ENCODE measurements at regions not wholly inside any gene's neighbourhood (a gene's known extent, or its start where the extent isn't known, plus 50 kb on each side); places are given as distances from the start of the nearest gene placed in this dataset.

GRCh38 chr18:56255381-56255780, 383.0 kb downstream of the TXNL1 start:
- H3K9ac ChIP-seq (ENCODE audit: extremely low read depth, insufficient read length, low read length), result no peak overlapping the region
- H2BK5ac ChIP-seq (ENCODE audit: insufficient read length, low read length), result no peak overlapping the region
- 0 out of 5 replicates have a peak, but pooled peaks cover 0 to 3% of the 10 kb centered on the region in 2 experiments for H3K9me3 Mint-ChIP-seq
- no peak overlapping the region for H2BK15ac ChIP-seq (ENCODE audit: low read depth, low read length)
- H3K4ac ChIP-seq (ENCODE audit: low read depth, low read length), result no peak overlapping the region
- no peak overlapping the region for H2AFZ ChIP-seq (ENCODE audit: low read length)
- H3K4me3 Mint-ChIP-seq, result no peak overlapping the region
- H3K14ac ChIP-seq (ENCODE audit: insufficient read depth, low read length), result no peak overlapping the region
- no peak overlapping the region for H2BK20ac ChIP-seq (ENCODE audit: low read depth, low read length, poor library complexity, severe bottlenecking)
- H3K18ac ChIP-seq (ENCODE audit: insufficient read length, low read depth, low read length), result no peak overlapping the region
- no peaks in the 10 kb centered on the region for H3K23me2 ChIP-seq (ENCODE audit: insufficient read length, low read depth, low read length, poor library complexity, severe bottlenecking)
- H3K79me2 ChIP-seq (ENCODE audit: insufficient read depth, low read length), result no peaks in the 10 kb centered on the region
- no peak overlapping the region for H3K4me2 ChIP-seq (ENCODE audit: insufficient read depth, insufficient read length, low read length)
- peaks cover 4 to 6% of the 10 kb centered on the region in 2 experiments; a peak in 3 of 4 replicates for H3K4me1 Mint-ChIP-seq
- DNase-seq, result no peak
- no peak overlapping the region for H3K27ac Mint-ChIP-seq
- H3K27me3 Mint-ChIP-seq (ENCODE audit: low read depth), result no peaks in the 10 kb centered on the region
- H3K9me3 ChIP-seq (ENCODE audit: control insufficient read depth, low read depth, low read length), result no peaks in the 10 kb centered on the region
- no peaks in the 10 kb centered on the region for H4K20me1 ChIP-seq (ENCODE audit: control insufficient read depth, insufficient read depth, insufficient read length)
- no peaks in the 10 kb centered on the region for H3K4me1 ChIP-seq (ENCODE audit: insufficient read depth, low read length)
- H3K56ac ChIP-seq (ENCODE audit: insufficient read length, low read depth, low read length), result no peak overlapping the region
- H3K36me3 Mint-ChIP-seq (ENCODE audit: insufficient read depth in 1 of 3, low read depth in 3 of 3), result peaks cover 0 to 5% (median 3%) of the 10 kb centered on the region in 3 experiments; a peak in 2 of 7 replicates
- H2BK120ac ChIP-seq (ENCODE audit: low read depth, low read length, poor library complexity, severe bottlenecking), result no peak overlapping the region
- H4K91ac ChIP-seq (ENCODE audit: insufficient read length, low read depth, low read length), result no peak overlapping the region
- H3K27ac ChIP-seq (ENCODE audit: insufficient read length, low read depth, low read length), result no peak overlapping the region
- H3K27me3 ChIP-seq (ENCODE audit: insufficient read depth, low read length), result no peaks in the 10 kb centered on the region
- H3K79me1 ChIP-seq (ENCODE audit: insufficient read depth, low read depth, low read length, poor library complexity, severe bottlenecking), result no peaks in the 10 kb centered on the region
- no peak overlapping the region for H4K8ac ChIP-seq (replicated peaks; ENCODE audit: insufficient read length, low read depth, low read length)
- no peak overlapping the region for H2BK12ac ChIP-seq (ENCODE audit: insufficient read length, low read depth, low read length)
- H3T11ph ChIP-seq (ENCODE audit: low read length), result no peak overlapping the region
- H3K23ac ChIP-seq (ENCODE audit: insufficient read length, low read depth, low read length), result no peak overlapping the region
- TF ChIP-seq, protein P1, sequence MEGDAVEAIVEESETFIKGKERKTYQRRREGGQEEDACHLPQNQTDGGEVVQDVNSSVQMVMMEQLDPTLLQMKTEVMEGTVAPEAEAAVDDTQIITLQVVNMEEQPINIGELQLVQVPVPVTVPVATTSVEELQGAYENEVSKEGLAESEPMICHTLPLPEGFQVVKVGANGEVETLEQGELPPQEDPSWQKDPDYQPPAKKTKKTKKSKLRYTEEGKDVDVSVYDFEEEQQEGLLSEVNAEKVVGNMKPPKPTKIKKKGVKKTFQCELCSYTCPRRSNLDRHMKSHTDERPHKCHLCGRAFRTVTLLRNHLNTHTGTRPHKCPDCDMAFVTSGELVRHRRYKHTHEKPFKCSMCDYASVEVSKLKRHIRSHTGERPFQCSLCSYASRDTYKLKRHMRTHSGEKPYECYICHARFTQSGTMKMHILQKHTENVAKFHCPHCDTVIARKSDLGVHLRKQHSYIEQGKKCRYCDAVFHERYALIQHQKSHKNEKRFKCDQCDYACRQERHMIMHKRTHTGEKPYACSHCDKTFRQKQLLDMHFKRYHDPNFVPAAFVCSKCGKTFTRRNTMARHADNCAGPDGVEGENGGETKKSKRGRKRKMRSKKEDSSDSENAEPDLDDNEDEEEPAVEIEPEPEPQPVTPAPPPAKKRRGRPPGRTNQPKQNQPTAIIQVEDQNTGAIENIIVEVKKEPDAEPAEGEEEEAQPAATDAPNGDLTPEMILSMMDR (conservative IDR thresholded peaks at IDR 0.05), result no peak
- no peak overlapping the region for H2AK5ac ChIP-seq (ENCODE audit: insufficient read length, low read length)
- no CpG with 5 or more reads among the region's 2 CpGs for WGBS (ENCODE audit: extremely low coverage, insufficient read length, low lambda C conversion rate)
- H4K5ac ChIP-seq (ENCODE audit: insufficient read length, low read depth, low read length), result no peak overlapping the region
